DMS 273 (cell line): ENCODE measurements at regions not wholly inside any gene's neighbourhood (a gene's known extent, or its start where the extent isn't known, plus 50 kb on each side); places are given as distances from the start of the nearest gene placed in this dataset.
"Not testable (repeated sequence)": the region's sequence is repeated elsewhere in the genome, so short reads cannot be mapped to it uniquely, and the experiment has no call there.

ENCODE experiments used
- DNase-seq: peaks from one replicate; lab custom pipeline; 2025; ENCODE audit not compliant: unreplicated experiment; lab: John Stamatoyannopoulos, UW

DNA sequence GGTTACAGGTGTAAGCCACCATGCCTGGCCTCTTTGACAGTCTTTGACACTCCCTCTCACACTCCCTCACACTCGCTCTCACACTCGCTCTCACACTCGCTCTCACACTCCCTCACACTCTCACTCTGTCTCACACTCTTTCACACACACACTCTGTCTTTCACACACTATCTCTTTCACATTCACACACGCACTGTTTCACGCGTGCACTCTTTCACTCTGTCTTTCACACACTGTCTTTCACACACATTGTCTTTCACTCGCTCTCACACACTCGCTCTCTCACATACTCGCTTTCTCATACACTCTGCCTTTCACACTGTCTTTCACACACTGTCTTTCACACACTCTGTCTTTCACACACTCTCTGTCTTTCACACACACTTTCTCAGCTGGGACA lies 167.1 kb upstream of the CXCL13 start:
- DNase-seq, result no peak

DNA sequence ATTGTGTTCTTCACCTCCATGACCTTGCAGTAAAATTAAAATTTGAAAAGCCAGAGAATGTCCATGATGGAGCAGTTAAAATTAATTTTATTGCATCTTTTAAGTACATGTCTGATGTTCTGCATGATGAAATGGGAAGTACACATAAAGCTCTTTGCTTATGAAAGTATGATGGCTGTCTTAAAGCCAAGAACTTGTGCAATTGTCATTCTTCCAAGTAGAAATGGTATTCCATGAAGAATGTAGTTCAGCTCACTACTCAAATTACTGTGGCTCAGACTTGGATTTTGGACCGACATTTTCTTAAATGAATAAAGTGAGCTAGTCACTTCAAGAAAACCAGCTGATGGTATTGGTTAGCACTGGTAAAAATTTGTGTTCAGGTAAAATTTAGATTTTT lies 161.7 kb upstream of the CXCL13 start:
- DNase-seq, result no peak

DNA sequence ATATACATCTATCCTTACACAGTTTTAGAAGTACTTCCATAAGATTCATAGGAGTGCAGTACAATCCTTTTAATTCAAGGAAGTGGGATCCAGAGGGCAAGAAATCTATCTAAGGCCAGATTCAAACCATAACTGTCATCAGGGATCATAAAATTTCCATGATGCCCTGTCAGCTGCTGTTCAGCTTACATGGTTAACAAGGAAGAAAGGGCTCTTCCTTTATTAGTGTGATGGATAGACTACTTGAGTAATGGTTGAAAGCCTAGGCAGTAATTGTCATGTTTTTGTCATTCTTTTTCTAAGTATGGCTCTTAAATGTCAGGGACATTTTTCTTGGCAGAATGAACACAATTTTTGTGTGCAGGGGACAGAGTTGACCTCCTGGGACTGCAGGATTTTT lies 159.8 kb upstream of the CXCL13 start:
- DNase-seq, result no peak

DNA sequence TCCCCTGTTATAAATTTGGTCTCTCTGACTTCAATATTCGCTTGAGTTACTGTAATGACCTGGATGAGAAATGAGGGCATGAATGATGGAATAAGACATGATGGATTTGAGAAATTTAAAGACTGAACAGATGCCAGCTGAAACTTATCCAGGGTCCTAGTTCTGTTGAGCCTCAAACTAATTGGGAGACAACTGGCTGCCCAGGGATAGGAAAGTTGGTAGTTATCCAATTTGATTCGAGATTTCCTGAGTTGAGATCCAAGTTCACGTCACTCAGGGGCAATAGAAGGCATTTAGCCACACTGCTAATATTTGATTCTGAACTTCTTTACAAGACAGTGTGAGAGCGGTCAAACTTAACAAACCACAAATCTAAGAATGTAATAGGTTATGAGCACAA lies 159.0 kb upstream of the CXCL13 start:
- no peak for DNase-seq

DNA sequence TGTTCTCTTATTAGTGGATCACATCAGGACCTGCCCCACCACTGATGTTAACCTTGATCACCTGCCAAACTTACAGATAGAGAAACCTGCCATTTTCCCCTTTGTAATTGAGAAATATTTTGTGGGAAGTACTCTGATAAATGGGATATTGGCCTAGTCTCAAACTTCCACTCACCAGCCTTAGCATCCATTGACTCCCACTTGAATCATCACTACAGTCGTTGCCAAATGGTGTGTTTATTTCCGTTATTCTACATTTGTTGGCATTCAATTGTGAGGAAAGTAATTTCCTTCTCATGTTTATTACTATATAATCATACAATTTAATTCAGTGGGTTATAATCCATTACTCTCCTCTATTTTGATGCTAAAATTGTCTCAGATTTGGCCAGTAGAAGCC lies 156.4 kb upstream of the CXCL13 start:
- DNase-seq, result no peak

DNA sequence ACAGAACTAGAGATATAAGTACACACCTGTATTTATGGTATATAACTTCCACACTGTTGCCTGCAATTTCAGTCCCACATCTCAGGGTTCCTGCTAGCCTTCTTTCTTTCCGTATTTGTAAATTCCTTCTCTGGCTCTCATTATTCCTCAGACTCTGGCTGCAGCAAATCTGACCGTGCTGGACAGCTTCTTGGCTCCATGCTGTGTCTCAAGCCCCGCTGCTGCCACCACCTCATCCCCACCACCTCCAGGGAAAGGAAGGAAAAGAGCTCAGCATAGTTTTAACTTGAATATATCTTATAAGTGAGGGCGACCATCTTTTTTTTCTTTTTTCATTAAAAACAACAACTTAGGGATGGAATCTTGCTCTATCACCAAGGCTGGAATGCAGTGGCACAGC lies 155.6 kb upstream of the CXCL13 start:
- no peak for DNase-seq

DNA sequence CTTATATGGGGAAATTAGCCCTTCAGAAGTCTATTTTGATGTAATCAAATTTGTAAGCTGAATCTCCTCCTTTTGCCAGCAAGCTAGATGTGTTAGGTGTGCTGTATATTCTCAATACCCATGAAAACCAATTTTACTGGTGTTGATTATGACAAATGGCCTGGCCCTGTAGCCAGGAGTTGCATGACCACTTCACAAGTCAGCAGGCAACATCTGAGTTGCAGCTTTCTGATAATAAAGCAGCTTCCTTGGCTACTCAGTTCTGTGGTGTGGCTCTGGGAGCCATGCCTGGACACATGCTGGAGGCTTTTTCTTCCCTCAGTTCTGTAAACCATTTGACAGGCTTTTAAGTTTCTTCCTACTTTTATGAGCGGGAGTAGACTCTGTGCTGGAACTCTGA lies 154.1 kb upstream of the CXCL13 start:
- peak; percentile 0 for DNase-seq

DNA sequence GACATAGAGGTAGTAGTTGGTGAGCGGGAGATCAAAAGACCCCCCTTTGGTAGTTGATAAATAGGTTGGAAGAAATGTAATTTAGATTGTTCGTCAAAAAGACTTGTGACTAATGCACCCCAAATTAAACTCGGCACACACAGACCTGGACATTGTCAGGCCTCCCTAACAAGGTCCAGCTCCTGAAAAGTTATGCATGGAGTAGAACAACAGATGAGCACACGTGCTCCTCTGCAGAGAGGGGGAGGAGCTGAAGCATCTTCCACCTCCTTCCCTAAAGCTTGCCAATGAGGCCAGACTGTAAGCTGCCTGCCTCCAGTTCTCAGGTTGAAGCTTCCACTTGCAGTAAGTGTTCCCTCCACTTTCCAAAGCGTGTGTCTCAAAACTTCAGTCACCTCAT lies 153.5 kb upstream of the CXCL13 start:
- DNase-seq, result not testable (repeated sequence)

DNA sequence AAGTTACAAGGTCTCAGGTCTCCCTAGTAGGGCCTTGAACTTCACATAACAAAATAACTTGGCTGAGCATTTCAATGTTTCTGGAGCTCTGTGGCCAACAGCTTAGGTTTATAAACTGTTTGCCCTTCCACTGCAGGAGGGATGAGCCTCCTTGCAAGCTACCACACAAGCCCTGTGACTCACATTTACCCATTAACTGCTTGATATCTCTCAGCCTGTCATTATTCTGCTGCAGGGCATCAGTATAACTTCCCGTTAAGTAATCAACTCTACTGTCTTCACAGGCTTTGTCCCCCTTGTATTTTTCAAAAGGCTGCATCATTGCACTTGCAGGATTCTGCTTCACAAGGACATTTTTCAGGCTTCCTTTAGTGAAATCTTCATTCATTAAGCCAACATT lies 151.7 kb upstream of the CXCL13 start:
- DNase-seq, result no peak

DNA sequence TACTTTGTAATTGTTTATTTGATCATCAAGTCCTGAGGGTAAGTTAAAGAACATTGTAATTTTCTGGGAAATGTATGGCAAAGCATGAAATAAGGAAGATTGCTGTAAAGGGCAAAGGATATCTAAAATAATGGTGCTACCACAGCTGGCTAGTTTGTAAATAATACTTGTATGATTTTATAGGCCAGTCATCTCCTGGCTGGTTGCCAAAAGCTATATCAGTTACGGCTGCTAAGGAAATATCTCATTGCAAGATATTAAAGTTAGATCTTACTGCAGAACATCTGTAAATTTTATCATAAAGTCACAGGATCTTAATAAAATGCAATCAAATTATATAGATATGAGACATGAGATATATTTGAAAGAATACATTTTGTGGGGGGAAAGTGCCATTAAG lies 150.8 kb upstream of the CXCL13 start:
- DNase-seq, result no peak

DNA sequence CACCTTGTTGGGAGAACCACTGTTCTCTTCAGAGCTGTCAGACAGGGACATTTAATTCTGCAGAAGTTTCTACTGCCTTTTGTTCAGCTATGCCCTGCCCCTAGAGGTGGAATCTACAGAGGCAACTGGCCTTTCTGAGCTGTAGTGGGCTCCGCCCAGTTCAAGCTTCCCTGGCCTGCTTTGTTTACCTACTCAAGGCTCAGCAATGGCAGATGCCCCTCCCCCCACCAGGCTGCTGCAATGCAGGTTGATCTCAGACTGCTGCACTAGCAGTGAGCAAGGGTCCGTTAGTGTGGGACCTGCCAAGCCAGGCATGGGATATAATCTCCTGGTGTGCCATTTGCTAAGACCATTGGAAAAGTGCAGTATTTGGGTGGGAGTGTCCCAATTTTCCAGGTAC lies 141.5 kb upstream of the CXCL13 start:
- DNase-seq, result not testable (repeated sequence)

DNA sequence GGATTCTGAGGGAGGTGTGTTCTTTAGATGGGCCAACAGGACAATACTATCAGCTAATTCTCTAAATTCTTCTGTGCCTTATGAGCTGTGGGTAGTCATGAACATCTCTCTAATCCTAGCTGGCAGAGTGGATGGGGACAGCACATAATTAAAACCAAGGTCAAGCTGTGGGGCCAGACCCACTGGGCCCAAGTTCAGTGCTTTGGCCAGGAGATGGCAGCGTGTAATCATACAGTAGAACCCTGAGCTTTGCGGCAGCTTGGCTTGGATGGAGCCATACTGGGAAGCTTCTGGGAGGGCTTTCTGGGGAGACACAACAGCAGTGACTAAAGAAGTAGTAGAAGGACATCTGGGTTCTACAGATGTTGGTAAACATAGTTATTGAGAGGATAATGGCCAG lies 140.3 kb upstream of the CXCL13 start:
- peak; percentile 63 for DNase-seq

DNA sequence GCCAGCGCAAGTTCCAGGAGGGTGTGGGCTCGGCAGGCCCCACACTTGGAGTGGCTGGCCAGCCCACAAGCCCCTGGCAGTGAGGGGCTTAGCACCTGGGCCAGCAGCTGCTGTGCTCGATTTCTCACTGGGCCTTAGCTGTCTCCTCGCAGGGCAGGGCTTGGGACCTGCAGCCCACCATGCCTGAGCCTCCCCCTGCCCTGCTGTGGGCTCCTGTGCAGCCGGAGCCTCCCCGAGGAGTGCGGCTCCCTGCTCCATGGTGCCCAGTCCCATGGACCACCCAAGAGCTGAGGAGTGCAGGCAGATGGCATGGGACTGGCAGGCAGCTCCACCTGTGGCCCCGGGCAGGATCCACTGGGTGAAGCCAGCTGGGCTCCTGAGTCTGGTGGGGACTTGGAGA lies 139.2 kb upstream of the CXCL13 start:
- no peak for DNase-seq

DNA sequence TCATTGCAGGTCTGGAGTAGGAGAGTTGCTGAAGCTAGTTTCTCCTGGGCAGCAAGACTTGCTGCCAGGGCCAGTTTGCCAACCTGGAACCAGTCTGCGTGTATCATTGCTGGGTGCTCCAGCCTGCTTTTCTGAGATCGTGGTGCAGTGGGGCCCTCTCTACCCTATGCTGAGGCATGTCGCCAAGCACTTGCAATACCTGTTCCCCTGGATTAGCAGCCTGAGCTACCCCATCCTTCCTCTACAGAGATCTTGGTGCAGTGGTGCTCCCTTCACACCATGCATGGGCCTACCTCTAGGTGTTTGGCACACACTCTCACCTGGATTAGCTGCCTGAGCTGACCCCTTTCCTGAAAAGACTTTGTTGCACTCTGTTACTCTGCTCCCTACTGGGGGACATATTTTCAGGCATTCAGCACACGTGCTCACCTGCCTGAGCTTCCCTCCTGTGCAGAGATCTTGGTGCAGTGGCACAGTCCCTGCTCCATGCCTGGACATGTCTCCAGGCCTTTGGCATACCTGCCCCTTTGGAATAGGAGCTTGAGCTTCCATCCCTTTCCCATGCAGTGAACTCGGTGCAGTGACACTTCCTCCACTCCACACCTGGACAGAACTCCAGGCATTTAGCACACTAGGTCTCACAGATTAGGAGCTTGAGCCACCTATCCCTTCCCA lies 133.7 kb upstream of the CXCL13 start:
- no peak for DNase-seq

DNA sequence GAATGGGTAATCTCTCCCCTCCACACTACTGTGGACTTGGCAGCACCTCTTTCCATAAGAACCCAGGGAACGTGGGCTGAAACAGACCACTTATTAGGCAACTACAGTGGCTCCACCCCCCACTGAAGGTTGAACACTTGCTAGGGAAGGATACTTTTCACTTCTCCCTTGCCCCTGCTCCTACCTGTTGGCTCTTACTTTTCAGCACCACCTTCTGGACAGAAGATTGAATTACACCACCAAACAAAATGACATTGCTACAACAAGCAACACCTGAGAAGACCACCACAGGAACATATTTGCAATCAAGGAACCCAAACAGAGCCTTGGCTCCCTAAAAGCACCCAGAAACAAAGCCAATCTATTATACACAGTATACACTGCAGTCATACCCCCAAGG lies 132.1 kb upstream of the CXCL13 start:
- peak; percentile 5 for DNase-seq

DNA sequence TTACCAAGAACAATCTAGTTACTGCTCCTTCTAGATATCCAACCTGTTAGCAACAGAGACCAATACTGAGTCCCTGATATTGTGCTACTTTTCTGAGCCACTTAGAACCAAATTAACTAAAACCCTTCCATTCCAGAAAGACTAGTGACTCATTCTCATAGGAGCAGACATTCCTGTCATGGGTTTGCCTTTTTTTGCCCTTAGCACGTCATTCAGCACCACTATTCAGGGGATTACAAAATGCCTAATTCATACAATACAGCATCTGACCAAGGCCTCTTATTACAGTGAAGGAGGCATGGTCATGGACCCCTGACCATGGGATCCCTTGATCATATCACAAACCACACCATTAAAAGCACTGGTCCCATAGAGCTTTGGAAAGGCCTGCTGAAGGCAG lies 123.8 kb upstream of the CXCL13 start:
- DNase-seq, result no peak

DNA sequence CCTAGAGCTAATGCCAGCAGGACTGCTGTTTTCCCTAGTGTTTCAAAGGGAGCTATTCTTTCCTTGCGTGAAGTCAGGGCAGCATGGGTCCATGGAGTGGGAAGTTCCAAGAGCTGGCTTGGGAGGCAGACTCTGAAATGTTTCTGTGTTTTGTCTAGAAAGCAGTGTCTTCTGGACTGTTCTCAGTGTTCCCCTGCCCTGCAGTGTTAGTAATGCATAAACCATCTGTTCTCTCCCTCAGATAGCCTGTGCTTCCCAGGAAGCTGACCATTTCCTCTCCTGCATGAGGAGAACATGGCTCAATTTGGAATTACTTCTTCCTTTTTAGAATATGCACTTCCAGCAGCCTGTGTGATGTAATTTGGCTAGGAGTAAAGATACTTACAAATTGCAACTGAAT lies 116.7 kb upstream of the CXCL13 start:
- DNase-seq, result peak; percentile 1

DNA sequence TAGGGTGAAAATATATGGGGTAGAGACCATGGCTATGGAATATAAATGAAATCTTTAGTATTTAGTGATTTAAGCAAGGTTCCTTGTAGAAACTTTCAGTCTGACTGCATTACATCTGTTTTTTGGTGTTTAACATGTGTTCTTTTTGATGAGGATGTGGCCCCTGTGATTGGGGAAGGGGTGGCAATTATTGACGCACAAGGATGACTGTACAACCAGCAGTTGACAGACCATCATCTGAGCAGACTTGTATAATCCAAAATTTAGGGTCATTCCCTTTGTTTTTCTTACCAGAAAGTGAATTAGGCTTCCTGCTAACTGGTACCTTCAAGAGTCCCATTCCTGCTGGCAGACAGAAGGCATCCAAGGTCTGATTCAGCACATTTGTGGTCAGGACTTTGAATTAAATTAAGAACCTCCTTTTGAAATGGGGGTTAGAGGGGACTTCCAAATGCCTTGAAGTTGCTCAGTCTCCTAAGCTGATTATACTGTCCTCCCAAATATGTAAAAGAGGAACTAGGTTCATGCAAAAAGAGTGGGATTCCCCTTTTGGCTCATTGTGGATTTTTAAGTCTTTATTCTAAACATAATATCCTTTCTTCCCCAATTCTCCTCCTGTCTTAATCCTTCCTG lies 112.4 kb upstream of the CXCL13 start:
- DNase-seq, result no peak

DNA sequence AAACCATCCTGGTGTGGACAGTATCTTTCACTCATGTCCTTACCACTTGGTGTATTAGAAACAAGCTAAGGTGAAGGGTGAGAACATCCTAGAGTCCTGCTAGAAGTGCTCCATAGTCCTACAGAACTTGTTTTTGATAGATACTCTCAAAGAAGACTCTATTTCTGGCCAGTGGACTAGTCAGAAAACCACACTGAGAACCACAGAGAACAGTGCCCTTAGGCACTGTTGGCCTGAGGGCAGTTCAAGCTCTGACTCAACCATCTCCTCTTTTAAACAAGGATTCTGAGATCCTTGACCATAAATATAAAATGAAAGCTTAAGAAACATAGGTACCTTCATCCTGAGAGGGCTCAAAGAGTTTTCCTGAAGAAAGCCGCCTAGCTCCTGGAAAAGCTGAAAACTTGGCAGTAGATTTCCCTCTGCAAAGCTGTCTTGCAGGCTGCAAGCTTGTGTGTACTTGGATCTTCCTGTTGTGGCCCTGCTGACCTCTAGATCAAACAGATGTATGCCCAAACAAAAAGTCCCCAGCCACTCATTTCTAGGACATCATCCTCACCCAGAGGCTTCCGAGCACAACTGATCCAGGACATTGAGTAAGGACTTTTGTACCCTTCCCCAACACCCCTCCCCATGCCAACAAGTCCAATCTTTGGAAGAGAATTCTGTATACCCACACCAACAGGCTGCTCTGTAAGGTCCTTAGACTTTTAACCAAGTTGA lies 111.6 kb upstream of the CXCL13 start:
- no peak for DNase-seq

DNA sequence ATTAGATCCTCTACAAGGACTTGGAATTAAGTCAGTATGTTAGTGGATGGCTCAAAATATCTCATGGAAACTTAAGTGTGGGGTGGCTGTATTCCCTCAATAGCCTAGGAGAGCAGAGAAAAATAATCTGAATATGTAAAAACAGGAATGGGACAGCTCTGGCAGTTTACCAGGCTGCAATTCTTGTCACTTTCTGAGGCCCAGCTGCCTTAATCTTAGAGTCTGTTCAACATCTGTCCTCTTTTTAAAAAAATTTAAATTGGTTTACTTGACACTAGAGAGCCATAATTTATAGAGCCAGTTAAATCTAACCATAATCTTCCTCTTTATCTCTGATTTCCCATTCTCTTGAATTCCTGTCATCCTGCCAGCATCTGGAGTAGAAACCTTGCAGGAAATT lies 109.2 kb upstream of the CXCL13 start:
- peak; percentile 8 for DNase-seq

DNA sequence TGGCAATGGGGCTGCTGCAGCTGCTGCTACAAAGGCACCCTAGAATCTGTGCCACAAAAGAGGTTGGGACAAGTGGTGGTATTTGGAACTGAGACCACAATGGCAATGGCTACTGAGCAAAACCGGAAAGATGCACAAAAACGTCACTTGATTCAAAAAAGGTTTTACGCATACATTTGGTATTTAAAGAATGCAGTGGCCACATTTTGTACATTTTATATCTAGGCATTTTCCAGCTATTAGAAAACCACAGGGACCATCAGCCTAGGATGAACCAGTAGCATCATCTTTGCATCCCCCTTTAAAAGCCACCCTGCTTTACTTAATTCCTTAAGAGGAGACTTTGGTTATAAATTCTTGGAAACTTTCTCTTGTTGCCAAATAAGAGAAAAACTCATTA lies 104.8 kb upstream of the CXCL13 start:
- DNase-seq, result no peak

DNA sequence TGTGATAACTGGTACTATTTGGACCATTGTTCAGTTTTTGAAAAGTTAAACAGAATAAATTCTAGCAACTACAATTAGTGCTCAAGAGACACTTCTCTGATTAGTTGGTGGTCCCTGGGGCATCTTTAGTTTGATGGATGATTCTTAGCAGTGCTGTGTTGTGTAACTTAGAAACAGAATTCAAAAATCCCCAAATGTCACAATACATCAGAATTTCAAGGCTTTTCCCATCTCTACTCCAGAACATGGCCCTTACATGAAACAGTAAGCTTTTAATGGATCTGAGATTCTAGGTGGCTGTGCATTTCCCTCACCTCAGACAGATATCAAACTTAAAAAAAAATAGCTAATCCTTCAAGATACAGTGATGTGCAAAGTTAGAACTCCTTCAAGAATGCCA lies 104.4 kb upstream of the CXCL13 start:
- no peak for DNase-seq

DNA sequence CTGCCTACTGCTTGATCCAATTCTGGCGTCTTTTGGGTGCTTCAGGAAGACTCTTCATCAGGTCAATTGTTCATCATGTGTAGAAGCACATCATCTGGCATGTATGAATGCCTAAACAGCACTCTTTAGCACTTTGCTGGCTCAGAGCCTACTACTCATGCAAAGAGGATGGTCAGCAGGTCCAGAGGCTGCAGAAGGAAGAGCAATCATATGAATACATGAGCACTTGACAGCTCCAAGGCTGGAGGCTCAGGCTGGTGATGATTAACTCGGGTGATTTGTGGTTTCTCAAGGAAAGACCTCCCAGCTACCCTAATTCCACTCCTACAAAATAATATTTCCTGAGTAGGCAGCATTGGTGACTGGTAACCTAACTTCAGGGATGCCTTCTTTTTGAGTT lies 103.8 kb upstream of the CXCL13 start:
- no peak for DNase-seq
